ENCODE measurements at regions not wholly inside any gene's neighbourhood (a gene's known extent, or its start where the extent isn't known, plus 50 kb on each side); places are given as distances from the start of the nearest gene placed in this dataset.
"Not testable (repeated sequence)": the region's sequence is repeated elsewhere in the genome, so short reads cannot be mapped to it uniquely, and the experiment has no call there.

DNA sequence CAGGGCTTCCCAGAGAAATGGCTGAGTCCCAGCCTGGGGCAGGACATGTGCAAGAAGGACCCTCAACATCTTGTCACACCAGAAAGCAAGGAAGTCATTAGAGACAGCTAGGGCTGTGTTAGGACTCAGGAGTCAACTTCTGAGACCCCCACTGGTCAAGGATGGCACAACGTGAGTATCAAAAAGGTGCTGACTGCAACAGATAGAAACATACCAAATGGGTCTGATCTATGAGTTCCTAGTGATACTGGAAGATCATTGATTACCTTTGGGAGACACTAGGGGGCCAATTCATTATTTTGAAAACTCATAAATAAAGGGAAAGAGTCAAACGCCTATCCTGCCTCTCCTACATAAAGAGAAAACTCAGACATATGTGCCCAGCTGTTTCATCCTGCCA, 73.5 kb upstream of the GJB6 start:
- H3K27me3 Mint-ChIP-seq, result peaks cover 43% of the 10 kb centered on the region
- DNase-seq, result no peak
- ChIA-PET POLR2A (no interaction called here), CTCF (no interaction called here)
- no peaks in the 10 kb centered on the region for H3K4me1 Mint-ChIP-seq (ENCODE audit: low read depth)
- H3K9me3 Mint-ChIP-seq, result peaks cover 19% of the 10 kb centered on the region
- no peak overlapping the region for H3K27ac Mint-ChIP-seq
- peaks cover 4% of the 10 kb centered on the region for H3K36me3 Mint-ChIP-seq
- intact Hi-C loops (cut with micrococcal nuclease), result no loop called here
- no peak overlapping the region for H3K4me3 Mint-ChIP-seq

DNA sequence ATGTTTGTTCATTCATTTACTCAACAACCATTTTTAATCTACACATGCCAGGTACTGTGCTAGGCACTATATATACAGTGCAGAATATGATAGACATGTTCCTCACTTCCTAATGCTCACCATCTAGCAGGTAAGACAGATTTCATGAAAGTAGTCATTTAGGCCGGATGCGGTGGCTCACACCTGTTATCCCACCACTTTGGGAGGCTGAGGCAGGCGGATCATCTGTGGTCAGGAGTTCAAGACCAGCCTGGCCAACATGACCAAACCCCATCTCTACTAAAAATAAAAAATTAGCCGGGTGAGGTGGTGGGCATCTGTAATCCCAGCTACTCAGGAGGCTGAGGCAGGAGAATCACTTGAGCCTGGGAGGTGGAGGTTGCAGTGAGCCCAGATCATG, 71.9 kb upstream of the GJB6 start:
- Mint-ChIP-seq H3K9me3 (peaks cover 19% of the 10 kb centered on the region), H3K27me3 (peaks cover 56% of the 10 kb centered on the region)
- H3K4me1 Mint-ChIP-seq (ENCODE audit: low read depth); H3K4me3 Mint-ChIP-seq; H3K27ac Mint-ChIP-seq; H3K36me3 Mint-ChIP-seq; DNase-seq; CTCF ChIA-PET; intact Hi-C loops (cut with micrococcal nuclease); POLR2A ChIA-PET: not testable (repeated sequence)

DNA sequence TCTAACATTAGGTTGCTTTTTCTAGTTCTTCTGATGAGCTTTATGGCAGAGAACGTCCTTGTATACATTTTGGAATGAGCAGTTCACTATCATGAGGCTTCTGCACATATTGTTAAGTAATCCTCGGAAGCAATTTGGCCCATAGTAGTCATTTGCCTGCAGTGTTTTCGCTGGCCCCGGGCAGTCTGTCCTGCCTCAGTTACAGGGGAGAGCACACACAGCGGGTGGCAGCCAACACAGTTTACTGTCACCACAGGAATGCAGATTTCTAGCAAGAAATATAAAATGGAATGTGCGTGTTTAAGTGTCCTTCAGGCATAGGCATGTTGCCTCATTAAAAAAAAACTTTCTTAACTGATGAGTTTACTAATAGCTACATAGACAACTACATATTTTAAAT, 71.5 kb upstream of the GJB6 start:
- Mint-ChIP-seq H3K27me3 (peaks cover 59% of the 10 kb centered on the region), H3K4me1 (ENCODE audit: low read depth) (no peaks in the 10 kb centered on the region)
- POLR2A ChIA-PET, result no interaction called here

DNA sequence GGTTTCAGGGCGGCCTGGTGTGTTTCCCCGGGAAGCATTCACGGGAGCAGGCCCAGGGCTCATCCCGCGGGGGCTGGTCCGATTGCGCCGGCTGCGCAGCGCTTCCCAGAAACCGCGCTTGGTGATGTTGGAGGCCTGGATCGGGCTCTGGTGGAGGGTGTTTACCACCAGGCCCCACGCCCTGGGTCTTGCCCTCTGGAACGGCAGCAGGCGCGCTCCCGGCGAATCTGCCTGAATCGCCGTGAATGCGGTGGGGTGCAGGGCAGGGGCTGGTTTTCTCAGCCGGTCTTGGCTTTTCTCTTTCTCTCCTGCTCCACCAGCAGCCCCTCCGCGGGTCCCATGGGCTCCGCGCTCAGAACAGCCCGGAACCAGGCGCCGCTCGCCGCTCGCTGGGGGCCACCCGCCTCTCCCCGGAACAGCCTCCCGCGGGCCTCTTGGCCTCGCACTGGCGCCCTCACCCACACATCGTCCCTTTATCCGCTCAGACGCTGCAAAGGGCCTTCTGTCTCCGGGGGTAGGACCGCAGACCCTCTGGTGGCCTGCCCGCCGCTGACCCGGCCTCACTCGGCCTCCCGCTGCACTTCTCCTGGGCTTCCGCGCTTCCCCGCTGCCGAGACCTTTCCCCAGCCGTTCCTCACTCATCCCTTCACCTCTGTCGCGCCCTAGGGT, 69.4 kb upstream of the GJB6 start:
- ChIA-PET POLR2A (no interaction called here), CTCF (no interaction called here)
- H3K4me3 Mint-ChIP-seq, result no peak overlapping the region
- no peaks in the 10 kb centered on the region for H3K36me3 Mint-ChIP-seq
- no peaks in the 10 kb centered on the region for H3K4me1 Mint-ChIP-seq (ENCODE audit: low read depth)
- intact Hi-C loops (cut with micrococcal nuclease), result no loop called here
- H3K9me3 Mint-ChIP-seq, result peaks cover 2% of the 10 kb centered on the region
- no peak overlapping the region for H3K27ac Mint-ChIP-seq
- peaks cover 49% of the 10 kb centered on the region for H3K27me3 Mint-ChIP-seq
- DNase-seq, result no peak

More for the DNA sequence above, 71.5 kb upstream of the GJB6 start:
- Mint-ChIP-seq H3K27ac (no peak overlapping the region), H3K36me3 (peaks cover 4% of the 10 kb centered on the region), H3K4me3 (no peak overlapping the region), H3K9me3 (peaks cover 19% of the 10 kb centered on the region)
- intact Hi-C loops (cut with micrococcal nuclease), result no loop called here
- DNase-seq, result no peak
- CTCF ChIA-PET, result no interaction called here

DNA sequence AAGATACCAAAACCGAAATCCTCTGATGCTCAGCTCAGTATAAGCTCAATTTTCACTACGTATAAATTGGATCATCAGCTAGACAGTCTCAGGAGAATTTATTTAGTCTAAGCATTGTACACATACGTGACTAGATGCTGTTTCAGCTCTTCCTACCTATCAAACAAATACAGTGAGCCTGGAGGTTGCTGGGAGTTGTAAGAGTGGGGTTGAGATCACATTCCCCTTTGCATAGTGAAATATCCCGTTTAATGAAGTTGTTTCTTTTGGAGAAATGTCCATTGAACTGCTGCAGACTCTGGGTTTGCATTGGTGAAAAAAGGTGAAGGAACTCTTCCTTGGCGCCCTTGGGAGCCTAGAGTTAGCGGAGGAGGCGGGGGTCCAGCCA, 68.9 kb upstream of the GJB6 start:
- no peak overlapping the region for H3K4me3 Mint-ChIP-seq
- no peaks in the 10 kb centered on the region for H3K4me1 Mint-ChIP-seq (ENCODE audit: low read depth)
- no peaks in the 10 kb centered on the region for H3K9me3 Mint-ChIP-seq
- intact Hi-C loops (cut with micrococcal nuclease), result no loop called here
- H3K36me3 Mint-ChIP-seq, result no peaks in the 10 kb centered on the region
- ChIA-PET CTCF (no interaction called here), POLR2A (no interaction called here)
- DNase-seq, result no peak
- no peak overlapping the region for H3K27ac Mint-ChIP-seq
- peaks cover 46% of the 10 kb centered on the region for H3K27me3 Mint-ChIP-seq

DNA sequence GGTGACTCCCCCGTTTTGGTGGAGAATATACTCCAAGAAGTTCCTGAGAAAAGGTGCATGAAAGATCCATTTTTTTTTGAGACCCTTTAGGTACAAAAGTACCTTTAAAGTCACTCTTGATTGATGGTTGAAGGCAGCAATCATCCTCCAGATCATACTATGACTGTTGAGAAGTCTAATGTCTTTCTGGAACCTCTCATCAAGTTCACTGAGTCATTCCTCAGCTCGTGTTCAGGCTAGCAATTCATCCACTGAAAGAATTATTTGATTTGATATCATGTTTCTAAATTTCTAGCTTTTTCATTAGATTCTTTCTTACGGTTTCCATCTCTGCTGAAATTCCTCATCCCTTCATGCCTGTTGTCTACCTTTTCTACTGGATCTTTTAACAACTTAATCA, 65.1 kb upstream of the GJB6 start:
- Mint-ChIP-seq H3K27me3 (peaks cover 31% of the 10 kb centered on the region), H3K9me3 (no peaks in the 10 kb centered on the region), H3K27ac (no peak overlapping the region), H3K36me3 (no peaks in the 10 kb centered on the region), H3K4me3 (no peak overlapping the region), H3K4me1 (ENCODE audit: low read depth) (no peaks in the 10 kb centered on the region)
- ChIA-PET POLR2A (no interaction called here), CTCF (no interaction called here)
- intact Hi-C loops (cut with micrococcal nuclease), result no loop called here
- DNase-seq, result no peak

DNA sequence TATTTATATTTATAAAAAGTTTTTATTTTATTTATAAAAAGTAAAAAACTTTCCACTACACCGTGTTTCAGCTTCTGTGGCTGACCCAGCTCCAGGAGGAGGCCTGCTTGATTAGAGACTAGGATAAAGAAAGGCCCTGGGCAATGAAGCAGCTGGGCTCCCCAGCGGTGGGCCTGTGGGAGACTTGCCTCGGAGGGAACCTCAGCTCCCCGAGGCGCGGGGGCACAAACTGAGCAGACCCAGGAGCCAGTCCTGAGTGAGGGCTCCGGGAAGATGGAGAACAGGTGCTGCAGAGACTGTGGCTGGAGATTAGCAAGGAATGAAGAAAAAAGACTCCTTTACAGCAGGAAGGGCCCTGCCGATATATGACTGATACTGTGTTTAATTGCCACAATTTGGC, 63.8 kb upstream of the GJB6 start:
- intact Hi-C loops (cut with micrococcal nuclease), result no loop called here
- Mint-ChIP-seq H3K4me3 (no peak overlapping the region), H3K9me3 (no peaks in the 10 kb centered on the region), H3K27me3 (peaks cover 24% of the 10 kb centered on the region), H3K36me3 (no peaks in the 10 kb centered on the region), H3K27ac (no peak overlapping the region), H3K4me1 (ENCODE audit: low read depth) (no peaks in the 10 kb centered on the region)
- no peak for DNase-seq
- ChIA-PET CTCF (no interaction called here), POLR2A (no interaction called here)

DNA sequence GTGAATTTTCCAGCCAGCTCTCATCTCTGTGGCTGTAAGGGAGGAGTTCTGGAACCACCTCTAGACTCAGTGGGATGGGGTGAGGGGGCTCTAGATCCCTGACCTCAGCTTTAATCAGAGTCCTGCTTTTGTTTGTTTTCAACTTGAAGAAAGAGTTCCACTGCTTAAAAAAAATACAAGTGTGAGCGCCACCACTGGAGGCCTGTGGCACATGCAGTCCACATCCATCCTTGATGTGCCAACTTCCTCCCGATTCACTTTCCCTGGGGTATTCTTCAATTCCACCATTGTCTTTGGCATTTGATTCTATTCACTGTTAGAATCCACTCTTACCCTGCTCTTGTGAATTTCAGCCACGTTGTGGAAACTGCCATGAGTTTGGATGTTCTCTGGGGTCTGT, 62.4 kb upstream of the GJB6 start:
- H3K27me3 Mint-ChIP-seq, result peaks cover 12% of the 10 kb centered on the region
- no peaks in the 10 kb centered on the region for H3K36me3 Mint-ChIP-seq
- no peaks in the 10 kb centered on the region for H3K9me3 Mint-ChIP-seq
- no peaks in the 10 kb centered on the region for H3K4me1 Mint-ChIP-seq (ENCODE audit: low read depth)
- ChIA-PET CTCF (interaction anchor here (1.1 kb wide), 1 partner anchor 97 kb away, joined by 3 read pairs; no protein-coding TSS in a partner anchor), POLR2A (no interaction called here)
- H3K4me3 Mint-ChIP-seq, result no peak overlapping the region
- DNase-seq, result no peak
- H3K27ac Mint-ChIP-seq, result no peak overlapping the region
- intact Hi-C loops (cut with micrococcal nuclease), result no loop called here

DNA sequence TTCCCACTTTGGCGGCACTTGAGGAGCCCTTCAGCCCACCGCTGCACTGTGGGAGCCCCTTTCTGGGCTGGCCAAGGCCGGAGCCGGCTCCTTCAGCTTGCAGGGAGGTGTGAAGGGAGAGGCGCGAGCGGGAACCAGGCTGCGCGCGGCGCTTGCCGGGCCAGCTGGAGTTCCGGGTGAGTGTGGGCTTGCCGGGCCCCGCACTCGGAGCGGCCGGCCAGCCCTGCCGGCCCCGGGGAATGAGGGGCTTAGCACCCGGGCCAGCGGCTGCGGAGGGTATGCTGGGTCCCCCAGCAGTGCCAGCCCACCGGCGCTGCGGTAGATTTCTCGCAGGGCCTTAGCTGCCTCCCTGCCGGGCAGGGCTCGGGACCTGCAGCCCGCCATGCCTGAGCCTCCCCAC, 60.2 kb upstream of the GJB6 start:
- CTCF ChIA-PET; H3K27ac Mint-ChIP-seq; intact Hi-C loops (cut with micrococcal nuclease); H3K4me3 Mint-ChIP-seq; POLR2A ChIA-PET; H3K36me3 Mint-ChIP-seq; H3K4me1 Mint-ChIP-seq (ENCODE audit: low read depth); H3K27me3 Mint-ChIP-seq; H3K9me3 Mint-ChIP-seq; DNase-seq: not testable (repeated sequence)

DNA sequence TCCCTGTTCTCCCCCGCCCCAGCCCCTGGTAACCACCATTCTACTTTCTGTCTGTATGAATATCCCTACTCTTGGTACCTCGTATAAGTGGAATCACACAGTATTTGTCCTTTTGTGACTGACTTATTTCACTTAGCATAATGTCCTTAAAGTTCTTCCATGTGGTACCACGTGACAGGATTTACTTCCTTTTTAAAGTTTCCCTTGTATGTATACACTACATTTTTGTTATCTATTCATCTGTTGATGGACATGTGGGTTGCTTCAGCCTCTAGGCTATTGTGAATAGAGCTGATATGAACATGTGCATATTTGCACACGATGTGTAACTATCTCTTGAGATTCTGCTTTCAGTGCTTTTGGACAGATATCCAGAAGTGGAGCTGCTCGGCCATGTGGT, 59.6 kb upstream of the GJB6 start:
- Mint-ChIP-seq H3K36me3 (peaks cover 1% of the 10 kb centered on the region), H3K27ac (no peak overlapping the region), H3K4me1 (ENCODE audit: low read depth) (no peaks in the 10 kb centered on the region), H3K27me3 (peaks cover 7% of the 10 kb centered on the region), H3K9me3 (peaks cover 4% of the 10 kb centered on the region), H3K4me3 (no peak overlapping the region)
- DNase-seq, result no peak
- POLR2A ChIA-PET, result no interaction called here
- CTCF ChIA-PET, result interaction anchor here (0.6 kb wide), 2 partner anchors 202 to 652 kb away, joined by 3 read pairs; no protein-coding TSS in a partner anchor
- intact Hi-C loops (cut with micrococcal nuclease), result no loop called here

DNA sequence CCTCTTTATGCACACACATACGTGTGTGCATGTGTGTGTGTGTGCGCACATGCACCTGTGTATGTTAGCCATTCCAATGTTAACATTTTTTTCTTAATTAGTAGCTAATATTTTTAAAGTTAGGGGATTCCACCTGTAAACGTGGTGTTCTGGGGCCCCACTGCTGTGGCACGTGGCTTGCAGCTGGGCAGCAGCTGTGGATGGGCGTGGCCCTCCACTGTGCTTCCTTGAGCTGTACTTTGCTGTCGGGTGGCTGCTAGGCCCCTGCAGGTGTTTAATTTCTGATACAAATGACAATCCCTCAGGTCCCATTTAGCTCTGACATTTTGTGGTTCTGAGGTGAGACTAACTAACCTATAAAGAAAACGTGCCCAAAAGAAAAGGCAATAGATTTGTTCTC, 58.9 kb upstream of the GJB6 start:
- intact Hi-C loops (cut with micrococcal nuclease), result no loop called here
- Mint-ChIP-seq H3K9me3 (peaks cover 10% of the 10 kb centered on the region), H3K27me3 (peaks cover 7% of the 10 kb centered on the region), H3K4me1 (ENCODE audit: low read depth) (no peaks in the 10 kb centered on the region), H3K4me3 (no peak overlapping the region), H3K27ac (no peak overlapping the region), H3K36me3 (peaks cover 6% of the 10 kb centered on the region)
- no peak for DNase-seq
- ChIA-PET CTCF (interaction anchor here (0.6 kb wide), 1 partner anchor 653 kb away, joined by 3 read pairs; no protein-coding TSS in a partner anchor), POLR2A (no interaction called here)

DNA sequence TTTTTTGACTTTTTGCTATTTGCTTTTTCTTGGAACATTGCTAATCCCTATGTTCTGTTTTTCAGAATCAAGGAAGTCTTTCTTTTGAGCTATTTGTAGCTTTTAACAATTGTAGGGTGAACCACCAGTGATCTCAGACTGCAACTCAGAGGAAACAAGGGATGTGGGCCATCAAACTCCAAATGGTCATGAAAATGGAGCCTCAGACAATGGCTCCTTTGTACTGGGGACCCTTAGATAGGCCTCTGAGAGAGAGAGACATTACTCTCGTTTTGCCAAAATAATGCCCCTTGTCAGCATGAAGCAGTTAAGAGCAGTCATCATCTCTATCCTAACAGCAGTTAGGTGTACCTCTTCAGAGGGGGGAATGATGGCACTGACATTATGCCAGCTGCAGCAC, 56.4 kb upstream of the GJB6 start:
- Mint-ChIP-seq H3K9me3 (peaks cover 29% of the 10 kb centered on the region), H3K27ac (no peak overlapping the region), H3K27me3 (peaks cover 2% of the 10 kb centered on the region), H3K4me1 (ENCODE audit: low read depth) (no peaks in the 10 kb centered on the region), H3K36me3 (peaks cover 10% of the 10 kb centered on the region), H3K4me3 (no peak overlapping the region)
- no peak for DNase-seq
- intact Hi-C loops (cut with micrococcal nuclease), result no loop called here
- ChIA-PET POLR2A (no interaction called here), CTCF (no interaction called here)

DNA sequence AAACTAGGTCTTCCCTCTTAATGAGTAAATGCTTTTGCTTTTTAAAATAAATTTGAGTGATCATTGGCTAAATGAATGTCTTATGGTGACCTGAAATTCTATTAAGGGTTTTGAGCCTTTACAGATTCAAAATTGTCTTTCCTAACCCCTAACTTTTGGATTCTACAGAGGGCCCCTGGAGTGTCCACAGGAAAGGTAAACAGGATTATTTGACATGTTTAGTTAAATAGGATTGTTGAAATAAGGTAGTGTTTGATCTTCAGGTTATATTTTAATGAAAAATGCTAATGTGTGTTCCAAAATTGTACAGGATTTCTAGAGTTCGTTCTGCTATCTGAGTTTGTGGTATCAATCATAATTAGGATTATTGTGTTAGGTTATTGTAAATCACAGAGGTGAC, 55.9 kb upstream of the GJB6 start:
- peaks cover 10% of the 10 kb centered on the region for H3K36me3 Mint-ChIP-seq
- ChIA-PET CTCF (no interaction called here), POLR2A (no interaction called here)
- H3K9me3 Mint-ChIP-seq, result peaks cover 35% of the 10 kb centered on the region
- no peaks in the 10 kb centered on the region for H3K4me1 Mint-ChIP-seq (ENCODE audit: low read depth)
- no peak for DNase-seq
- intact Hi-C loops (cut with micrococcal nuclease), result no loop called here
- H3K4me3 Mint-ChIP-seq, result no peak overlapping the region
- H3K27me3 Mint-ChIP-seq, result peaks cover 2% of the 10 kb centered on the region
- no peak overlapping the region for H3K27ac Mint-ChIP-seq

Measured in activated CD4-positive, alpha-beta memory T cell treated with anti-CD3 and anti-CD28 coated beads for 36 hours (primary cell).